ENCODE measurements at regions not wholly inside any gene's neighbourhood (a gene's known extent, or its start where the extent isn't known, plus 50 kb on each side); places are given as distances from the start of the nearest gene placed in this dataset.

DNA sequence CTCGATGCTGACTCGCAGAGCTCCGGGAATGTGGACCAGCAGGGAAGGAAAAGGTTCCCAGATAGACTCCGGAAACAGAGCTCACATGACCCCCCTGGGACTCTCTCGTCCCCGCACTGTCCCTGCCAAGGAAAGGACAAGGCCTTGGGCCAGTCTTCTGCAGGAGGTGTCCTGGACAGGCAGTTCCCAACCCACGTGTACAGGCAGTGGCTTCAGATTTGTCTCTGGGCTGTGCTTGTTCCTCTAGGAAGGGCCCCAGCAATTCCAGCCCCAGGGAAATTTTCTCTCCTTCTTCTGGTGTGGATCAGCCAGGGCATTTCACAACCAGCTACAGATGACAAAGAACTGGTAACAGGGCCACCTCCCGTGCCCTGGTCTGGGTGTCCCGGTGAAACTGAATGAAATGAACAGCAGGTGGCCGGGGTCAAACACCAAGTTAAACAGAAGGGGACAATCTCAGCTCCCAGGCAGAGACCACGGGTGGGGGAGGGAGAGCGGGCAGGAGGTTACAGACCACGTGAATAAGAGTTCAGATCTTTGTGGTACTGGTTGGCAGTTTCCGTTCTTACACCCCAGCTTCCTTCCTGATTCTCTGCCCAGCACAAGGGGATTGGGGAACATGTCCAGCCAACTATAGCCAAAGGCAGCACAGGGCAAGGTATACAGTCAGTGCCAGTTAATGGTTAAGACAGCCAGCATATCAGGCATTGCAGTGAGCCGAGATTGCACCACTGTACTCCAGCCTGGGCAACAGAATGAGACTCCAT, 52.2 kb upstream of the CAB39 start:
- TF ChIP-seq, protein P1, sequence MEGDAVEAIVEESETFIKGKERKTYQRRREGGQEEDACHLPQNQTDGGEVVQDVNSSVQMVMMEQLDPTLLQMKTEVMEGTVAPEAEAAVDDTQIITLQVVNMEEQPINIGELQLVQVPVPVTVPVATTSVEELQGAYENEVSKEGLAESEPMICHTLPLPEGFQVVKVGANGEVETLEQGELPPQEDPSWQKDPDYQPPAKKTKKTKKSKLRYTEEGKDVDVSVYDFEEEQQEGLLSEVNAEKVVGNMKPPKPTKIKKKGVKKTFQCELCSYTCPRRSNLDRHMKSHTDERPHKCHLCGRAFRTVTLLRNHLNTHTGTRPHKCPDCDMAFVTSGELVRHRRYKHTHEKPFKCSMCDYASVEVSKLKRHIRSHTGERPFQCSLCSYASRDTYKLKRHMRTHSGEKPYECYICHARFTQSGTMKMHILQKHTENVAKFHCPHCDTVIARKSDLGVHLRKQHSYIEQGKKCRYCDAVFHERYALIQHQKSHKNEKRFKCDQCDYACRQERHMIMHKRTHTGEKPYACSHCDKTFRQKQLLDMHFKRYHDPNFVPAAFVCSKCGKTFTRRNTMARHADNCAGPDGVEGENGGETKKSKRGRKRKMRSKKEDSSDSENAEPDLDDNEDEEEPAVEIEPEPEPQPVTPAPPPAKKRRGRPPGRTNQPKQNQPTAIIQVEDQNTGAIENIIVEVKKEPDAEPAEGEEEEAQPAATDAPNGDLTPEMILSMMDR (IDR thresholded peaks at IDR 0.05; ENCODE audit: low read depth, low read length) = peak; percentile 25
- TF ChIP-seq EZH2phosphoT487 (IDR thresholded peaks at IDR 0.05; ENCODE audit: low read depth) = no peak

Data from OCI-LY3 (cell line).